HUDEP-2 (cell line): ENCODE measurements at regions not wholly inside any gene's neighbourhood (a gene's known extent, or its start where the extent isn't known, plus 50 kb on each side); places are given as distances from the start of the nearest gene placed in this dataset.
A peak's percentile ranks its signal among the peaks of the same experiment; 100 is the strongest.

ENCODE experiments used
- DNase-seq, 76 experiments: peaks; one replicate each; lab custom pipeline; 2025; ENCODE audit not compliant: unreplicated experiment in 76 of 76; lab: John Stamatoyannopoulos, UW

DNA sequence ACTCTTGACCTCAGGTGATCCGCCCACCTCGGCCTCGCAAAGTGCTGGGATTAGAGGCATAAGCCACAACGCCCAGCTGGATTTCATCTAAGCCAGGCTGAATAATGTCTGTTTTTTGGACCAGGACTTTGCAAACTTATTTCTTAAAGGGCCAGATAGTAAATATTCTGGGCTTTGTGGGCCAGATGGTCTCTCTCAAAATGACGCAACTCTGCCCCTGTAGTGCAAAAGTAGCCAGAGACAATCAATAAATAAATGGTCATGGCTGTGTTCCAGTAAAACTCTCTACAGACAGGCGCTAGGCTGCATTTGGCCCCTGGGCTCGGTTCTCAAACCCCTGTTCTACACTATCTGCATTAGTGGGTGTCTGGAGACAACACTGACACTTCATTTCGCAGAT, 121.9 kb upstream of the CDH13 start:
- no peak for DNase-seq

- no peak for DNase-seq
Measured at GRCh38 chr16:82499302-82499701, 127.5 kb upstream of the CDH13 start.

DNA sequence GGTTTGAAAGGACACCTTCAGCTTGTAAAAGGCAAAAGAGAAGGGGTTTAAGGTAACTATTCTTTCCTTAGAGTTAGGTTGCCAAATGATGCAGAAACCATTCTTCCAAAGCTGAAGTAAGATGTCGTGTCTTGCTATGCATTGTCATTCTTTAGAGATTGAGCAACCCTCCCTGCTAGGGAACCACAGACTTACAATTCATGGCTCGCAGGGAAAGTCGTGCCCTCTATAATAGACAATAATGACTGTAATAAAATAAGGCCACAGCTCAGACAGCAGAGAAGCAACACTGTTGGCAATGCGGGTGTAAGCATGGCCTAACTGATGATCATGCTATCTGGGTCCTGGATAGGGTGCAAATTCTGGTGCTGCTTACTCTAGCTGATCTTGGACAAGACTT, 129.6 kb upstream of the CDH13 start:
- DNase-seq, result no peak

- no peak for DNase-seq
Measured at GRCh38 chr16:82488460-82488859, 138.3 kb upstream of the CDH13 start.

GRCh38 chr16:82481455-82481854, 145.3 kb upstream of the CDH13 start:
- no peak for DNase-seq

GRCh38 chr16:82476786-82477185, 150.0 kb upstream of the CDH13 start:
- no peak for DNase-seq

DNA sequence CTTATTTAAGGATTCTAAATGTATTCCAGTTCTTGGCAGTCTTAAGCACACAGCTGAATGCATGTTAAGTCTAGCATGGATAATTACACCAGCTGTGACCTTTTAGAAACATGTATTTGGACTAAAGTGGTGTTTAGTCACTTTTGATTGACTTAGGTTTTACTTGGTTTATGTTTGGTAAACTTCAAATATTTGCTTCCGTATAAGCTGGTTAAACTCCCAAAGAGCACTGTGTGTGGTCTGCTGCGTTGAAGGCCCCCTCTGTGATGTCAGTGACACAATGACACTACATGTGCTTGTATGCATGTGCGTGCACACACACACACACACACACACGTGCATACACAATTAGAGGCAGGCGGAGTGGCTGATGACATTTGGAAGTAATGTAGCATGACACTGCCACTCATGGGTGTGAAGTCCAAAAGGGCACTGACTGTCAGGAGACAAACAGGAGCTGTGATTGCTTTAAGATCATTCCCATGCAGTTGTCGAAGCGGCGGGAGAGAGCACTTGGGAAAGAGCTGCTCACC, 156.1 kb upstream of the CDH13 start:
- DNase-seq, result no peak

- no peak for DNase-seq
Measured at GRCh38 chr16:82470016-82470415, 156.8 kb upstream of the CDH13 start.

DNA sequence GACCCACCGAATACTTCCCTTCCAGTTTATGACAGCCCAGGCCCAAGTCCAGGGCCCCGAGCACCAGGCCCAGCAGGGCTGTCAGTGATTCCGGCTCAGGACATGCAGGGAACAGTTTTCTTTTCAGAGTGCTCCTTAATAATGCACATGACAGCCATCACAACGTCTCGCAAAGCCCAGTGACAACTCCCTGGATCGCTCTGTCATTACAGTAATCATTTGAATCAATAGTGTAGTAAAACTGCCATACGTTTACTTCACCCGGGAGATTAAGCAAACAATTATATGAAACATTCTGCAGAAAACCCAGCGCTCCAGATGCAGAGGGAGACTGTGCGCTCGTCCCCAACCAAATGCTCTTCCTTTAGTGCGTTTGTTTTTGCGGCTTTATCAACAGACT, 162.6 kb upstream of the CDH13 start:
- DNase-seq, result no peak

DNA sequence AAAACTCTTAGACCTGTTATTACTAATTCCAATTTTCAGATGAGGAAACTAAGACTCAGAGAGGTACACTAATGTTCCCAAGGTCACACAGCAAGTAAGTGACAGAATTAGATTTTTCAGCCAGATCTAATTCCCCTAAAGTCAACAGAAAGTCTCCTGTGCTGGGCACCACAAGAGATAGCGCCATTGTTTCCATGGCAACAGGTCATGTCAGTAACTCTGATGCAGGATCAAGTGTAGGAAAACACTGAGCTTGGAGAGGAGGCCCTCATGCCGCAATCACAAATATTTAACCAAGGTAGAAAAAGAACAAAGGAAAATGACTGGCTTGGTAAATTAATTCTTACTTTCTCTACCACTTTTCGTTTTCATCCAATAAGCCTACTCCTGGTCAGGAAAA, 166.0 kb upstream of the CDH13 start:
- no peak for DNase-seq

- no peak for DNase-seq
Measured at GRCh38 chr16:82459580-82460256, 167.1 kb upstream of the CDH13 start.

GRCh38 chr16:82456683-82457082, 170.1 kb upstream of the CDH13 start:
- peak in 51 of 76 experiments; percentile 2 to 60 (median 19) for DNase-seq

- DNase-seq, result no peak
Measured at GRCh38 chr16:82454566-82454965, 172.2 kb upstream of the CDH13 start.

GRCh38 chr16:82454152-82454551, 172.6 kb upstream of the CDH13 start:
- DNase-seq, result no peak

DNA sequence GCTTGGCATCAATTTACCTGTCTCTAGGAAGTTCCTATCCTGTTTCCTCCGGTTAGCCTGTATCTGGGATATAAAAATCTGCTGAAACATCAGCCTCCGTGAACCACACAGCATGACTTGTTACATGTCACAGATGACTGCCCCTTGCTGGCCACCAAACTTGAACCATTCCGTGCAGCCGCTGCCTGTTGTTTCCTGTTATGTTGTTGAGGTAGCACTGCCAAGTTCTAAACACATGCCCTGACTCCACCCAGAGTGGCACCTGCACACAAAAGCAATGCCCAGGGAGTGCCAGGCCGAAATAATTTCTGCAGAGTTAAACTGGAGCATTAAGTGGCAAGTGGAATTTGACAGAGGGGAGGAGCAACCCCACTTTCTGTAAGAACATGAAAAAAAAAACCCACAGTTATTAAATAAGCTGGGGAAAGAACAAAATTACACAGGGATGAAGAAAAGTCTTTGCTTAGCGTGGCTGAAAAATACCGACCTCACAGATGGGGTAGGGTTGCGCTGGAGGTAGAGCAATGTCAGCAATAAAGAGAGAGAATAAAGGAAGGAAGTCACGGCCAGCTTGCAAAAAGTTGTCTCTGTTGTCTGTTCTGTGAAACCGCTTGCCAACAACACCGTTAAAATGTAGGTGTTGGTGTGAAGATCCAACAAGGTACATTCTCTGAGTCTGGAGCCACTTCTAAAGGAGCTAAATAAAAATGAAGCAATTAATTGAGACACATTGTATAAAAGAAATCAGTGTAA, 174.6 kb upstream of the CDH13 start:
- DNase-seq, result no peak

GRCh38 chr16:82451449-82451848, 175.3 kb upstream of the CDH13 start:
- DNase-seq, result no peak

GRCh38 chr16:82440336-82440735, 186.4 kb upstream of the CDH13 start:
- DNase-seq, result no peak

GRCh38 chr16:82439678-82440293, 187.0 kb upstream of the CDH13 start:
- DNase-seq, result peak in 3 of 76 experiments; percentile 0 to 7 (median 2)

DNA sequence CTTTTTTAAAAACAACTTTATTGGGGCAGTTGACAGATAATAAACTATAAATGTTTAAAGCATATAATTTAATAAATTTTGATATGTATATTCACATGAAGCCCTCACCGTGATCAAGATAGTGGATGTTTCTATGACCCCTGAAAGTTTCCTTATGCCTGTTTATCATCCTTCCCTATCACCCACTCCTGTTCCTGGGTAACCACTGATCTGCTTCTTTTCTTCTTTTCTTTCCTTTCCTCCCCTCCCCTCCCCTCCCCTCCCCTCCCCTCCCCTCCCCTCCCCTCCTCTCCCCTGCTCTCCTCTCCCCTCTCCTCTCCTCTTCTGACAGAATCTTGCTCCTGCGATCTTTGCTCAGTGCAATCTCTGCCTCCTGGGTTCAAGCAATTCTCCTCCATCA, 193.7 kb upstream of the CDH13 start:
- no peak for DNase-seq

DNA sequence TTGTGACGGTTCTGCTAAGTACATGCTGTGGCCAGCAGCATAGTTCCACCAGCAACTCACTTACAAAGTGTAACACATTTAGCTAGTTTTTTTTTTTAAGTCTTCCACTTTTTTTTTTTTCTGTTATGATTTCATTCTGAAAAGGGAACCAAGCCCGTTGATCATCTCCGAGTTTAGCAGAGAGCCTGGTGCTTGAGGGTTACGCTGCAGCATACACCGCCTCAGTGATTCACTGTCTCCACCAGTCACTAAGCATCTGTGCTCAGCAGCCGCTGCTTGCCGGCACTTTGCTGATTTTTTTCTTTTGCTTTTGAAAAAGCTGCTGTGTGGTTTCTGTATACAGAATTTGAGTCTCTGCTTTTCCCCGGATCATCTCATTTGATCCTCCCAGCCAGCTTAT, 194.5 kb upstream of the CDH13 start:
- no peak for DNase-seq

DNA sequence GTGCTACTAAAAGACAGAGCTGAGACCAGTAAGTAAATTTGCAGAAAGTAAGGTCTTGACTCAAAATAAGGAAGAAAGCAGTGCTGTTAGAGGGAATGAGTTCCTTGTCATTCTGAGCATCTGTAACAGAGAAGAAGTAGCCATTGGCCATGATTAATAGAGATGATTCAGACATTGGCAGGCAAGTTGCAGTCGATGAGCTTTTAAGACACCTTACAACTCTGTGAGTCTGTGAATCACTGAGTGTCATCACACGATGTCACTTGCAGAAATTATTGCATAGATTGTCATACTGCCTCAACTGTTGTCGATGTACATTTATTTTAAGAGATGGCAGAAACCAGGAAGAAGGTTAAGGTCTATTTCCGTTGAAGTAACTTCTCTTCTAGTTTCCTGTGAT, 201.1 kb upstream of the CDH13 start:
- no peak for DNase-seq

DNA sequence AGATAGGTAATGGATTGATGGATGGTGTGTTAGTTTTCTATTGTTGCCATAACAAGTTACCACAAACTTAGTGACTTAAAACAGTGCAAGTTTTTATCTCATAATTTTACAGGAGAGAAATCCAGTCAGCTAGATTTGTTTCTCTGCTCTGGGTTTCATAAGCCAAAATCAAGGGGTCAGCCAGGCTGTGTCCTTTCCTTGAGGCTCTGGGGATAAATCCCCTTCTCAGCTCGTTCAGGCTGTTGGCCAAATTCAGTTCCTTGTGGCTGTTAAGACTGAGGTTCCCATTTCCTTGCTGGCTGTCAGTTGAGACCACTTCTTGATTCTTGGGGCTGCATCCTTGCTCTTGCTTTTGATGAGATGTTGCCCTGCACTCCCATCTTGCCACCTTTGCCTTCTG, 204.9 kb upstream of the CDH13 start:
- DNase-seq, result no peak
